ENCODE measurements at regions not wholly inside any gene's neighbourhood (a gene's known extent, or its start where the extent isn't known, plus 50 kb on each side); places are given as distances from the start of the nearest gene placed in this dataset.
"Not testable (repeated sequence)": the region's sequence is repeated elsewhere in the genome, so short reads cannot be mapped to it uniquely, and the experiment has no call there.

DNA sequence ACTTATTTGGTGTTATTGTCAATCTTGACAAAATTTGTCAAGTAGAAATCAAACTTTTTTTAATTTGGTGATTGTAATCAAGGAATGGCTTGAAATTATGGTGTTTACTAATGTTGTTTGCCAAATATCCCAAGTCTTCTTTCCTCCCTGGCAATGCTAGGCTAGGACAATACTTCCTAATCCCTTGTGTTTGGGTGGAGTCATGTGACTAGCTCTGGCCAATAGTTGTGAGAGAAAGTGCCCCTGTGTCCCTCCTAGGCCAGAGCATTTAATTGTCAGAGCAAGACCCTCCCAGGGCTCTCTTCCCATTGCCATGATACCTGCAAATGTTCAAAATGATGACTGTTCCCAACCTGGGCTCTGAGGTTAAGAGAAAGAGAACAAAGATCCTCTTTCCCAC lies 132.7 kb downstream of the ANXA2 start:
- Mint-ChIP-seq H3K9me3 (no peaks in the 10 kb centered on the region), H3K27ac (no peak overlapping the region), H3K27me3 (ENCODE audit: insufficient read depth) (peaks cover 41% of the 10 kb centered on the region), H3K36me3 (ENCODE audit: low read depth) (no peaks in the 10 kb centered on the region), H3K4me3 (no peak overlapping the region), H3K4me1 (ENCODE audit: low read depth) (no peaks in the 10 kb centered on the region)
- no peak for DNase-seq (ENCODE audit: low spot score)
- intact Hi-C loops (cut with micrococcal nuclease): no loop called here

DNA sequence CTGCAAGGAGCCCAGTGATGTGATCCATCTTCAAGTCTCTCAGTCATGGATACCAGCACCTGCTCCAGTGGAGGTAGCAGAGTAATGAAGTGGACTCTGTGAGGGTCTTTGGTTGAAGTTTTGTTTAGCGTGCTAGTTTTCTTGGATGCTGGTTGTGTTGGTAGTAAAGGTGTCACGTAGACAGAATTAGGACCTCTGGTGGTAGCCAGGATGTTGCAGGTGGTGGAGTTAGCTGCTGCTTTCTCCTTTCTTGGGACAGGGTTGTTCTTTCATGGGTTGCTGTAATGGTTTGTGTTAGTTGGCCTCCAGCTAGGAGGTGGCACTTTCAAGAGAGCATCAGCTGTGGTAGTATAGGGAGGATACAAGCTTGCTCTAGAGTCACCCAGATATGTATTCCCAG lies 125.2 kb downstream of the ANXA2 start:
- Mint-ChIP-seq H3K27ac (no peak overlapping the region), H3K4me1 (ENCODE audit: low read depth) (no peaks in the 10 kb centered on the region), H3K9me3 (peaks cover 17% of the 10 kb centered on the region), H3K36me3 (ENCODE audit: low read depth) (peaks cover 2% of the 10 kb centered on the region), H3K27me3 (ENCODE audit: insufficient read depth) (peaks cover 20% of the 10 kb centered on the region), H3K4me3 (no peak overlapping the region)
- intact Hi-C loops (cut with micrococcal nuclease): no loop called here
- DNase-seq (ENCODE audit: low spot score): no peak

DNA sequence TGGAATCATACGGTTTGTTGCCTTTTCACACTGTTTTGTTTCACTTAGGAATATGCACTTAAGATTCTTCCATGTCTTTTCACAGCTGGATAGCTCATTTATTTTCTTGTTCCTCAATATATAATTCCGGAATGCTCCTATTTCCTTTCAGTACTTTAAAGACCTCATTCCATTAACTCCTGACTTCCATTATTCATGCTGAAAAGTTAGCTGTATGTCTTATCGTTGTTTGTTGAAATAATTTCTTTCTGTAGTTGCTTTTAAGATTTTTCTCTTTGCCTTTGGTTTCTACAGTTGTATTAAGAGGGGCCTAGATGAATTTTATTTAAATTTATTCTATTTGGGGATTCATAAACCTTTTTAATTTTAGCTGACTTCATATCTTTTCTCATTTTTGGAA lies 122.2 kb downstream of the ANXA2 start:
- no peak overlapping the region for H3K27ac Mint-ChIP-seq

DNA sequence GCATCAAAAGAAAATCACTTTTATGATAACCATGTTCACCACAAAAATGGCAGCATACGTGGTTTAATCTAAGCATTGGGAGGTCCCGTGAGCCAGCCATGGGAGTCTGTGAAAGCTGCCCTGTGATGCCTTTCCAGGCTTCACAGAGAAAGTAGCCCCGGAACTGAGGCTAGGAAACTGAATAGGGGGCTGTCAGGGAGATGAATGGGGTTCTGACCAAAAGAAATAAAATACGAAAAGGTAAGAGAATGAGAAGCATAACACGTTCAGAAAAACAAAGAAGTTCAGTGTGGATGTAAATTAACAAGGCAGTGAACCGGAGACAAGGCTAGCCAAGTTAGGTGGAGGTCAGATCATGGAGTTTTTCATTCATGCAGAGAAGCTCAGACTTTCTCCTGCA lies 118.9 kb downstream of the ANXA2 start:
- intact Hi-C loops (cut with micrococcal nuclease): no loop called here
- H3K4me3 Mint-ChIP-seq: no peak overlapping the region
- peaks cover 2% of the 10 kb centered on the region for H3K36me3 Mint-ChIP-seq (ENCODE audit: low read depth)
- peaks cover 17% of the 10 kb centered on the region for H3K9me3 Mint-ChIP-seq
- H3K27me3 Mint-ChIP-seq (ENCODE audit: insufficient read depth): peaks cover 23% of the 10 kb centered on the region
- no peak overlapping the region for H3K27ac Mint-ChIP-seq
- H3K4me1 Mint-ChIP-seq (ENCODE audit: low read depth): no peaks in the 10 kb centered on the region
- no peak for DNase-seq (ENCODE audit: low spot score)

More for the DNA sequence above, 122.2 kb downstream of the ANXA2 start:
- Mint-ChIP-seq H3K36me3 (ENCODE audit: low read depth) (peaks cover 2% of the 10 kb centered on the region), H3K4me1 (ENCODE audit: low read depth) (no peaks in the 10 kb centered on the region), H3K4me3 (no peak overlapping the region), H3K9me3 (peaks cover 17% of the 10 kb centered on the region), H3K27me3 (ENCODE audit: insufficient read depth) (peaks cover 9% of the 10 kb centered on the region)
- no peak for DNase-seq (ENCODE audit: low spot score)
- intact Hi-C loops (cut with micrococcal nuclease): no loop called here

DNA sequence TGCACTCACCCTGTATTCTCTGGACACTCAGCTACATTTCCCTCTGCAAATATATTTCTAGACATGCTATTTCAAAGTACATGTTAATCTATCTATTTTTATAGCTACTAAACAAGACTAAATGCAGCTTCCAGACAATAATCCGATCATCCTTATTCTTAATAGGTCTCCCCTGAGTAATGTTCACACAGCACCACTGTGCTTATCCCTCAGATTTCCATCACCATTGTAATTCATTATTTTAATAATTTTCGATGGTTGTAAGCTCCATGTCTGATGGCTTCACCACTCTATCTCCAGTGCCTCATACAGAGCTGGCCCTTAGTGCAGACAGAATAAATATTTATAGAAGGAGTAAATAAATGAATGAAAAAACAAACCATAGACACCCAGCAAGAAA lies 117.5 kb downstream of the ANXA2 start:
- no peaks in the 10 kb centered on the region for H3K4me1 Mint-ChIP-seq (ENCODE audit: low read depth)
- peaks cover 29% of the 10 kb centered on the region for H3K27me3 Mint-ChIP-seq (ENCODE audit: insufficient read depth)
- peaks cover 14% of the 10 kb centered on the region for H3K9me3 Mint-ChIP-seq
- intact Hi-C loops (cut with micrococcal nuclease): no loop called here
- H3K27ac Mint-ChIP-seq: no peak overlapping the region
- H3K36me3 Mint-ChIP-seq (ENCODE audit: low read depth): peaks cover 2% of the 10 kb centered on the region
- no peak for DNase-seq (ENCODE audit: low spot score)
- no peak overlapping the region for H3K4me3 Mint-ChIP-seq

DNA sequence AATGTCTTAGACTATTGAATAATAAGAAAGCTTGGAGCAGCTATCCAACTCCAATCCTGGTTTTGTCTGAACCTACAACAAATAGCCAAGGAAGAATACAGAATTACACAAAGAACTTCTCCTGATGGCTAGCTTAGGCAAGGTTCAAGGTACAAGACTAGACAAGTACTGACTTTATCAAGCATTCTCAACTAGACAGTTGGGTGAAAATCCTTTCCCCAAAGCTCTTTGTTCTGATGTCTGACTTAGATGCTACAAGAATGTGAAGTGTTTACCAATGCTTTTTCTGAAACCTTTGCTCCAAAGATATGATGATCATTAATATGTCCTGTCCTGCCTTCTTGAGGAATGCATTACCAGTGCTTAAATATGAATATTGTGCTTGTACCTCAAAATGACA lies 113.8 kb downstream of the ANXA2 start:
- no peak for DNase-seq (ENCODE audit: low spot score)
- Mint-ChIP-seq H3K27ac (no peak overlapping the region), H3K36me3 (ENCODE audit: low read depth) (no peaks in the 10 kb centered on the region), H3K4me1 (ENCODE audit: low read depth) (no peaks in the 10 kb centered on the region), H3K9me3 (no peaks in the 10 kb centered on the region), H3K4me3 (no peak overlapping the region), H3K27me3 (ENCODE audit: insufficient read depth) (peaks cover 30% of the 10 kb centered on the region)
- intact Hi-C loops (cut with micrococcal nuclease): no loop called here

DNA sequence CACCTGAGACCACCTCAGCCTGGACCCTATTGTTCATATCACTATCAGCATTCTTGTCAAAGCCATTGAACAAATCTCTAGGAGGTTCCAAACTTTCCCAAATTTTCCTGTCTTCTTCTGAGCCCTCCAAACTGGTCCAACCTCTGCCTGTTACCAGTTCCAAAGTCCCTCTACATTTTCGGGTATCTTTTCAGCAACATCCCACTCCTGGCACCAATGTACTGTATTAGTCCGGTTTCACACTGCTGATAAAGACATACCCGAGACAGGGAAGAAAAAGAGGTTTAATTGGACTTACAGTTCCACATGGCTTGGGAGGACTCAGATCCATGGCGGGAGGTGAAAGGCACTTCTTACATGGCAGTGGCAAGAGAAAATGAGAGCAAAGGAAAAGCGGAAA lies 101.9 kb downstream of the ANXA2 start:
- intact Hi-C loops (cut with micrococcal nuclease); H3K4me1 Mint-ChIP-seq (ENCODE audit: low read depth); H3K27ac Mint-ChIP-seq; H3K4me3 Mint-ChIP-seq; DNase-seq (ENCODE audit: low spot score); H3K36me3 Mint-ChIP-seq (ENCODE audit: low read depth); H3K9me3 Mint-ChIP-seq: not testable (repeated sequence)
- peaks cover 10% of the 10 kb centered on the region for H3K27me3 Mint-ChIP-seq (ENCODE audit: insufficient read depth)

DNA sequence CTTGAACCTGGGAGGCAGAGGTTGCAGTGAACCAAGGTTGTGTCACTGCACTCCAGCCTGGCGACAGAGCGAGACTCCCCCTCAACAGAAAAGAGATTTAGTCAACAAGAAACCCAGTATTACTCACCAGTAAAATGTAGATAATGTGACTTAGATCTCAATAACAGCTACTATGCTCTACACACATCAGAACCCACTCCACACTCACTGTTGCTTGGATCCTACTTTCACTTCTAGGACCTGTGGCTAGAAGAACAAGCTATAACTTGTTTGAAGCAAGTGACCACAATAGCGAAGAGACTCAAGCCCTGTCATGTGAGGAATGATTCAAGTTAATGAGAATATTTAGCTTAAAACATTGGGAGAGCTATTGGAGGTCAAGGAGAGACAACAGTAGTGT lies 100.7 kb downstream of the ANXA2 start:
- no peak for DNase-seq (ENCODE audit: low spot score)
- Mint-ChIP-seq H3K4me1 (ENCODE audit: low read depth) (no peaks in the 10 kb centered on the region), H3K36me3 (ENCODE audit: low read depth) (no peaks in the 10 kb centered on the region), H3K9me3 (peaks cover 5% of the 10 kb centered on the region), H3K27me3 (ENCODE audit: insufficient read depth) (peaks cover 11% of the 10 kb centered on the region), H3K4me3 (no peak overlapping the region), H3K27ac (no peak overlapping the region)
- intact Hi-C loops (cut with micrococcal nuclease): no loop called here
